GM23338 (cell line): ENCODE measurements at regions not wholly inside any gene's neighbourhood (a gene's known extent, or its start where the extent isn't known, plus 50 kb on each side); places are given as distances from the start of the nearest gene placed in this dataset.
A peak's percentile ranks its signal among the peaks of the same experiment; 100 is the strongest.

Source experiments
- ATAC-seq: fragments of 200-7000 bp; cut with Tn5 transposase; 3 replicates; pipeline ENCODE4 v1.9.1; 2020
- DNase-seq: peaks from one replicate; pipeline ENCODE4 v3.0.0-alpha.2; 2015; ENCODE audit warnings: low spot score
- H2AFZ ChIP-seq: fragments of 200-600 bp; sonication (generic); 2 replicates; pipeline ENCODE4 v1.8.0; 2016; ENCODE audit warnings: antibody characterized with exemption, mild to moderate bottlenecking, moderate library complexity
- H3F3A ChIP-seq: fragments of 200-600 bp; sonication (generic); replicated peaks from 2 replicates; pipeline ENCODE4 v1.8.0; 2017; ENCODE audit warnings: antibody characterized with exemption, mixed run types, low read depth
- H3K27ac ChIP-seq: fragments of 200-600 bp; sonication (generic); 2 replicates; pipeline ENCODE4 v1.6.1; 2016; ENCODE audit warnings: low read depth
- H3K27me3 ChIP-seq: fragments of 200-600 bp; sonication (generic); 2 replicates; pipeline ENCODE4 v1.8.0; 2016; ENCODE audit warnings: mild to moderate bottlenecking, mixed run types, moderate library complexity; ENCODE audit not compliant: insufficient read depth
- H3K36me3 ChIP-seq: fragments of 200-600 bp; sonication (generic); 2 replicates; pipeline ENCODE4 v1.8.0; 2016; ENCODE audit warnings: mild to moderate bottlenecking; ENCODE audit not compliant: insufficient read depth
- H3K4me1 ChIP-seq: fragments of 200-600 bp; sonication (generic); 2 replicates; pipeline ENCODE4 v1.8.0; 2016; ENCODE audit warnings: mild to moderate bottlenecking, moderate library complexity; ENCODE audit not compliant: insufficient read depth
- H3K4me2 ChIP-seq: fragments of 200-600 bp; sonication (generic); 2 replicates; pipeline ENCODE4 v1.7.1; 2017; ENCODE audit warnings: mixed run types
- H3K4me3 ChIP-seq: fragments of 200-600 bp; sonication (generic); 2 replicates; pipeline ENCODE4 v1.6.1; 2016; ENCODE audit warnings: mixed run types
- H3K79me2 ChIP-seq: fragments of 200-600 bp; sonication (generic); replicated peaks from 2 replicates; pipeline ENCODE4 v1.8.0; 2017; ENCODE audit warnings: mild to moderate bottlenecking; ENCODE audit not compliant: insufficient read depth
- H3K9me2 ChIP-seq: fragments of 200-600 bp; sonication (generic); 2 replicates; pipeline ENCODE4 v1.8.0; 2017; ENCODE audit not compliant: insufficient read depth
- H4K20me1 ChIP-seq: fragments of 200-600 bp; sonication (generic); replicated peaks from 2 replicates; pipeline ENCODE4 v1.8.0; 2017; ENCODE audit warnings: mild to moderate bottlenecking; ENCODE audit not compliant: insufficient read depth
- H3K27ac Mint-ChIP-seq: 2 replicates; pipeline ENCODE4 v1.8.0; 2020; ENCODE audit warnings: inconsistent platforms, mild to moderate bottlenecking, moderate library complexity, mixed read lengths
- H3K27me3 Mint-ChIP-seq: 3 replicates; pipeline ENCODE4 v1.8.0; 2022; ENCODE audit warnings: low read depth, mild to moderate bottlenecking, moderate library complexity, mixed read lengths, inconsistent platforms; ENCODE audit not compliant: insufficient read depth, poor library complexity
- H3K36me3 Mint-ChIP-seq: 3 replicates; pipeline ENCODE4 v1.8.0; 2021; ENCODE audit warnings: low read depth, mild to moderate bottlenecking, inconsistent platforms, moderate library complexity, mixed read lengths
- H3K4me1 Mint-ChIP-seq: 3 replicates; pipeline ENCODE4 v1.8.0; 2020; ENCODE audit warnings: mild to moderate bottlenecking, inconsistent platforms, mixed read lengths
- H3K4me3 Mint-ChIP-seq: 3 replicates; pipeline ENCODE4 v1.8.0; 2021; ENCODE audit warnings: moderate library complexity, mild to moderate bottlenecking, inconsistent platforms, mixed read lengths
- H3K9me3 Mint-ChIP-seq: 3 replicates; pipeline ENCODE4 v1.8.0; 2020; ENCODE audit warnings: moderate library complexity, mild to moderate bottlenecking, inconsistent platforms, mixed read lengths
- CTCF ChIP-seq, 2 experiments: fragments of 200-600 bp in 1 of 2; sonication (generic) in 1 of 2; conservative IDR thresholded peaks; 2 replicates each; pipeline versions ENCODE4 v1.5.1 to v1.6.1; 2016 to 2017; ENCODE audit warnings: antibody characterized with exemption in 2 of 2, low read depth in 2 of 2, mild to moderate bottlenecking in 2 of 2, moderate library complexity in 1 of 2
- REST ChIP-seq: IDR thresholded peaks from one replicate; pipeline ENCODE4 v1.6.1; 2018; ENCODE audit warnings: antibody characterized with exemption; ENCODE audit not compliant: unreplicated experiment
- STAT1 ChIP-seq: IDR thresholded peaks from one replicate; pipeline ENCODE4 v1.6.1; 2016; ENCODE audit warnings: antibody characterized with exemption; ENCODE audit not compliant: unreplicated experiment
- ZNF331 ChIP-seq: fragments of 250-450 bp; sonication (Bioruptor Pico); IDR thresholded peaks from 2 replicates; pipeline ENCODE4 v1.5.0; 2020; ENCODE audit warnings: low read depth, mild to moderate bottlenecking, moderate library complexity
- TF ChIP-seq, protein P1 (sequence below): fragments of 250-450 bp; sonication (Bioruptor Pico); IDR thresholded peaks from 2 replicates; pipeline ENCODE4 v1.5.0; 2020; ENCODE audit warnings: mild to moderate bottlenecking, moderate library complexity

GRCh38 chr11:122268601-122269130 lies 152.7 kb upstream of the BLID start (continued):
- TF ChIP-seq REST, result no peak

GRCh38 chr11:122267602-122268001 lies 151.6 kb upstream of the BLID start:
- Histone ChIP-seq H3F3A (no peaks in the 10 kb centered on the region), H3K4me3 (no peak overlapping the region), H4K20me1 (no peaks in the 10 kb centered on the region; the same call in 1 of the 2 replicates), H3K4me2 (no peak overlapping the region), H3K4me1 (peaks cover 10% of the 10 kb centered on the region; the same call in 1 of the 2 replicates), H3K27me3 (no peaks in the 10 kb centered on the region), H2AFZ (peak overlapping the region; percentile 44; the same call in 1 of the 2 replicates), H3K9me2 (no peaks in the 10 kb centered on the region; the same call in 1 of the 2 replicates), H3K27ac (no peak overlapping the region), H3K79me2 (no peaks in the 10 kb centered on the region), H3K36me3 (no peaks in the 10 kb centered on the region)
- no peak overlapping the region for H3K4me3 Mint-ChIP-seq
- H3K36me3 Mint-ChIP-seq, result no peaks in the 10 kb centered on the region
- peaks cover 23% of the 10 kb centered on the region for H3K4me1 Mint-ChIP-seq
- no peaks in the 10 kb centered on the region for H3K9me3 Mint-ChIP-seq
- ATAC-seq (peak; percentile 80), DNase-seq (peak; percentile 17)
- no peak overlapping the region for H3K27ac Mint-ChIP-seq
- H3K27me3 Mint-ChIP-seq, result no peaks in the 10 kb centered on the region
- no peak for TF ChIP-seq ZNF331 (CRISPR knock-in tag)
- TF ChIP-seq, protein P1, sequence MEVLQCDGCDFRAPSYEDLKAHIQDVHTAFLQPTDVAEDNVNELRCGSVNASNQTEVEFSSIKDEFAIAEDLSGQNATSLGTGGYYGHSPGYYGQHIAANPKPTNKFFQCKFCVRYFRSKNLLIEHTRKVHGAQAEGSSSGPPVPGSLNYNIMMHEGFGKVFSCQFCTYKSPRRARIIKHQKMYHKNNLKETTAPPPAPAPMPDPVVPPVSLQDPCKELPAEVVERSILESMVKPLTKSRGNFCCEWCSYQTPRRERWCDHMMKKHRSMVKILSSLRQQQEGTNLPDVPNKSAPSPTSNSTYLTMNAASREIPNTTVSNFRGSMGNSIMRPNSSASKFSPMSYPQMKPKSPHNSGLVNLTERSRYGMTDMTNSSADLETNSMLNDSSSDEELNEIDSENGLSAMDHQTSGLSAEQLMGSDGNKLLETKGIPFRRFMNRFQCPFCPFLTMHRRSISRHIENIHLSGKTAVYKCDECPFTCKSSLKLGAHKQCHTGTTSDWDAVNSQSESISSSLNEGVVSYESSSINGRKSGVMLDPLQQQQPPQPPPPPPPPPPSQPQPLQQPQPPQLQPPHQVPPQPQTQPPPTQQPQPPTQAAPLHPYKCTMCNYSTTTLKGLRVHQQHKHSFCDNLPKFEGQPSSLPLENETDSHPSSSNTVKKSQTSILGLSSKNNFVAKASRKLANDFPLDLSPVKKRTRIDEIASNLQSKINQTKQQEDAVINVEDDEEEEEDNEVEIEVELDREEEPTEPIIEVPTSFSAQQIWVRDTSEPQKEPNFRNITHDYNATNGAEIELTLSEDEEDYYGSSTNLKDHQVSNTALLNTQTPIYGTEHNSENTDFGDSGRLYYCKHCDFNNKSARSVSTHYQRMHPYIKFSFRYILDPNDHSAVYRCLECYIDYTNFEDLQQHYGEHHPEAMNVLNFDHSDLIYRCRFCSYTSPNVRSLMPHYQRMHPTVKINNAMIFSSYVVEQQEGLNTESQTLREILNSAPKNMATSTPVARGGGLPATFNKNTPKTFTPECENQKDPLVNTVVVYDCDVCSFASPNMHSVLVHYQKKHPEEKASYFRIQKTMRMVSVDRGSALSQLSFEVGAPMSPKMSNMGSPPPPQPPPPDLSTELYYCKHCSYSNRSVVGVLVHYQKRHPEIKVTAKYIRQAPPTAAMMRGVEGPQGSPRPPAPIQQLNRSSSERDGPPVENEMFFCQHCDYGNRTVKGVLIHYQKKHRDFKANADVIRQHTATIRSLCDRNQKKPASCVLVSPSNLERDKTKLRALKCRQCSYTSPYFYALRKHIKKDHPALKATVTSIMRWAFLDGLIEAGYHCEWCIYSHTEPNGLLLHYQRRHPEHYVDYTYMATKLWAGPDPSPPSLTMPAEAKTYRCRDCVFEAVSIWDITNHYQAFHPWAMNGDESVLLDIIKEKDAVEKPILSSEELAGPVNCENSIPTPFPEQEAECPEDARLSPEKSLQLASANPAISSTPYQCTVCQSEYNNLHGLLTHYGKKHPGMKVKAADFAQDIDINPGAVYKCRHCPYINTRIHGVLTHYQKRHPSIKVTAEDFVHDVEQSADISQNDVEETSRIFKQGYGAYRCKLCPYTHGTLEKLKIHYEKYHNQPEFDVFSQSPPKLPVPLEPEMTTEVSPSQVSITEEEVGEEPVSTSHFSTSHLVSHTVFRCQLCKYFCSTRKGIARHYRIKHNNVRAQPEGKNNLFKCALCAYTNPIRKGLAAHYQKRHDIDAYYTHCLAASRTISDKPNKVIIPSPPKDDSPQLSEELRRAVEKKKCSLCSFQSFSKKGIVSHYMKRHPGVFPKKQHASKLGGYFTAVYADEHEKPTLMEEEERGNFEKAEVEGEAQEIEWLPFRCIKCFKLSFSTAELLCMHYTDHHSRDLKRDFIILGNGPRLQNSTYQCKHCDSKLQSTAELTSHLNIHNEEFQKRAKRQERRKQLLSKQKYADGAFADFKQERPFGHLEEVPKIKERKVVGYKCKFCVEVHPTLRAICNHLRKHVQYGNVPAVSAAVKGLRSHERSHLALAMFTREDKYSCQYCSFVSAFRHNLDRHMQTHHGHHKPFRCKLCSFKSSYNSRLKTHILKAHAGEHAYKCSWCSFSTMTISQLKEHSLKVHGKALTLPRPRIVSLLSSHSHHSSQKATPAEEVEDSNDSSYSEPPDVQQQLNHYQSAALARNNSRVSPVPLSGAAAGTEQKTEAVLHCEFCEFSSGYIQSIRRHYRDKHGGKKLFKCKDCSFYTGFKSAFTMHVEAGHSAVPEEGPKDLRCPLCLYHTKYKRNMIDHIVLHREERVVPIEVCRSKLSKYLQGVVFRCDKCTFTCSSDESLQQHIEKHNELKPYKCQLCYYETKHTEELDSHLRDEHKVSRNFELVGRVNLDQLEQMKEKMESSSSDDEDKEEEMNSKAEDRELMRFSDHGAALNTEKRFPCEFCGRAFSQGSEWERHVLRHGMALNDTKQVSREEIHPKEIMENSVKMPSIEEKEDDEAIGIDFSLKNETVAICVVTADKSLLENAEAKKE (CRISPR knock-in tag), result no peak
- TF ChIP-seq STAT1, result no peak
- no peak for TF ChIP-seq CTCF (conservative IDR thresholded peaks at IDR 0.05; ENCODE audit: low read depth in 2 of 2)
